ENCODE measurements at regions not wholly inside any gene's neighbourhood (a gene's known extent, or its start where the extent isn't known, plus 50 kb on each side); places are given as distances from the start of the nearest gene placed in this dataset.

DNA sequence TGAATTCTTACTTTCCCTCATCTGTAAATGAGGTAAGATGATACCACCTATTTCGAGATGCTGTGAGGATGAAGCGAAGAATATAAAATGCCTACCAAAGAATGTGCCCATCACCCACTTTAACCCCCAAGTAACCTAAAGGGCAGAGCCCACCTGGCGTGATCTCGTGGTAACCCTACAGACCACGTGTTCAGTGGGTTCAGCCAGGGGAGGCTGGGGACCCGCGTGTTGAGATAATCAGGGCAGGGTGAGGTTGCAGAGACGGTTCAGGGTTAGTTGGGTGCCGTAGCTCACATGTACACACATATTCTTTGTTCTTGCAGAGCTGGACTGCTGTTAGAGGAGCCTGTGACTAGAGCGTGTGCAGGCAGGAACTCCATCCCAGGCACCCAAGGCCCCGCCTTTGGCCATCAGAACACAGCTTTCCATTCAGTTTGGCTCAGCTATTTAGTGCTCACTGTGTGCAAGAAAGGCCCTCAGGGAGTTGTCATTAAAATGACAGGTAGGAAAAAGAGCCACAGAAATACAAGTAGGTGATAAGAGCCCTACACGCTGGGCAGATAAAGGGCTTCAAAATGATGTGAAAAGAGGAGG is 56.5 kb upstream of the HAND1 start:
- ATAC-seq: no peak
- TF ChIP-seq, protein P1, sequence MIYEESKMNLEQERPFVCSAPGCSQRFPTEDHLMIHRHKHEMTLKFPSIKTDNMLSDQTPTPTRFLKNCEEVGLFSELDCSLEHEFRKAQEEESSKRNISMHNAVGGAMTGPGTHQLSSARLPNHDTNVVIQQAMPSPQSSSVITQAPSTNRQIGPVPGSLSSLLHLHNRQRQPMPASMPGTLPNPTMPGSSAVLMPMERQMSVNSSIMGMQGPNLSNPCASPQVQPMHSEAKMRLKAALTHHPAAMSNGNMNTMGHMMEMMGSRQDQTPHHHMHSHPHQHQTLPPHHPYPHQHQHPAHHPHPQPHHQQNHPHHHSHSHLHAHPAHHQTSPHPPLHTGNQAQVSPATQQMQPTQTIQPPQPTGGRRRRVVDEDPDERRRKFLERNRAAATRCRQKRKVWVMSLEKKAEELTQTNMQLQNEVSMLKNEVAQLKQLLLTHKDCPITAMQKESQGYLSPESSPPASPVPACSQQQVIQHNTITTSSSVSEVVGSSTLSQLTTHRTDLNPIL (CRISPR knock-in tag; IDR thresholded peaks at IDR 0.05; ENCODE audit: low read depth): no peak
- TF ChIP-seq TCF4 (CRISPR knock-in tag; IDR thresholded peaks at IDR 0.05; ENCODE audit: borderline replicate concordance): no peak
- TF ChIP-seq ESRRG (CRISPR knock-in tag; IDR thresholded peaks at IDR 0.05): no peak
- no peak for TF ChIP-seq ARNTL (CRISPR knock-in tag; IDR thresholded peaks at IDR 0.05; ENCODE audit: borderline replicate concordance, low read depth)
- no peak for TF ChIP-seq SNAI2 (CRISPR knock-in tag; IDR thresholded peaks at IDR 0.05)
- TF ChIP-seq, protein P2, sequence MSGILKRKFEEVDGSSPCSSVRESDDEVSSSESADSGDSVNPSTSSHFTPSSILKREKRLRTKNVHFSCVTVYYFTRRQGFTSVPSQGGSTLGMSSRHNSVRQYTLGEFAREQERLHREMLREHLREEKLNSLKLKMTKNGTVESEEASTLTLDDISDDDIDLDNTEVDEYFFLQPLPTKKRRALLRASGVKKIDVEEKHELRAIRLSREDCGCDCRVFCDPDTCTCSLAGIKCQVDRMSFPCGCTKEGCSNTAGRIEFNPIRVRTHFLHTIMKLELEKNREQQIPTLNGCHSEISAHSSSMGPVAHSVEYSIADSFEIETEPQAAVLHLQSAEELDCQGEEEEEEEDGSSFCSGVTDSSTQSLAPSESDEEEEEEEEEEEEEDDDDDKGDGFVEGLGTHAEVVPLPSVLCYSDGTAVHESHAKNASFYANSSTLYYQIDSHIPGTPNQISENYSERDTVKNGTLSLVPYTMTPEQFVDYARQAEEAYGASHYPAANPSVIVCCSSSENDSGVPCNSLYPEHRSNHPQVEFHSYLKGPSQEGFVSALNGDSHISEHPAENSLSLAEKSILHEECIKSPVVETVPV (CRISPR knock-in tag; IDR thresholded peaks at IDR 0.05): no peak
- no peak for TF ChIP-seq OSR1 (CRISPR knock-in tag; IDR thresholded peaks at IDR 0.05)
- no peak for TF ChIP-seq CSDC2 (CRISPR knock-in tag; IDR thresholded peaks at IDR 0.05)
- TF ChIP-seq ZFP3 (CRISPR knock-in tag; IDR thresholded peaks at IDR 0.05): no peak
- TF ChIP-seq ZNF70 (CRISPR knock-in tag; IDR thresholded peaks at IDR 0.05): no peak
- no peak for TF ChIP-seq ZNF565 (CRISPR knock-in tag; conservative IDR thresholded peaks at IDR 0.05; ENCODE audit: low read depth)
- no peak for TF ChIP-seq TOX (CRISPR knock-in tag; IDR thresholded peaks at IDR 0.05; ENCODE audit: borderline replicate concordance)
- TF ChIP-seq, protein P3, sequence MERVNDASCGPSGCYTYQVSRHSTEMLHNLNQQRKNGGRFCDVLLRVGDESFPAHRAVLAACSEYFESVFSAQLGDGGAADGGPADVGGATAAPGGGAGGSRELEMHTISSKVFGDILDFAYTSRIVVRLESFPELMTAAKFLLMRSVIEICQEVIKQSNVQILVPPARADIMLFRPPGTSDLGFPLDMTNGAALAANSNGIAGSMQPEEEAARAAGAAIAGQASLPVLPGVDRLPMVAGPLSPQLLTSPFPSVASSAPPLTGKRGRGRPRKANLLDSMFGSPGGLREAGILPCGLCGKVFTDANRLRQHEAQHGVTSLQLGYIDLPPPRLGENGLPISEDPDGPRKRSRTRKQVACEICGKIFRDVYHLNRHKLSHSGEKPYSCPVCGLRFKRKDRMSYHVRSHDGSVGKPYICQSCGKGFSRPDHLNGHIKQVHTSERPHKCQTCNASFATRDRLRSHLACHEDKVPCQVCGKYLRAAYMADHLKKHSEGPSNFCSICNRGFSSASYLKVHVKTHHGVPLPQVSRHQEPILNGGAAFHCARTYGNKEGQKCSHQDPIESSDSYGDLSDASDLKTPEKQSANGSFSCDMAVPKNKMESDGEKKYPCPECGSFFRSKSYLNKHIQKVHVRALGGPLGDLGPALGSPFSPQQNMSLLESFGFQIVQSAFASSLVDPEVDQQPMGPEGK (CRISPR knock-in tag; IDR thresholded peaks at IDR 0.05; ENCODE audit: borderline replicate concordance): no peak

DNA sequence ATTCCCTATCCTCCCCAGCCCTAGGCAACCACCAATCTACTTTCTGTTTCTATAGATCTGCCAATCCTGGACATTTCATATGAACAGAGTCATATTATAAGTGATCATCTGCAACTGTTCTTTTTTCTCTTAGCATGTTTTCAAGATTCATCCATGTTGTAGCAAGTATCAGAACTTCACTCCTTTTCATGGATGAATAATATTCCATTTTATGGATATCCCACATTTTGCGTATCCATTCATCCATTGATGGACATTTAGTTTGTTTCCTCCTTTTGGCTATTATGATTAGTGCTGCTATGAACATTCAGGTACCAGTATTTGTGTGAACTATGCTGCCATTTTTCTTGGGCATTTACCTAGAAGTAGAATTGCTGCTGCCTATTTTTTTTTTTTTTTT is 51.3 kb upstream of the HAND1 start:
- ATAC-seq: no peak
- TF ChIP-seq BACH2 (CRISPR knock-in tag; IDR thresholded peaks at IDR 0.05; ENCODE audit: borderline replicate concordance): no peak
- TF ChIP-seq ESRRG (CRISPR knock-in tag; IDR thresholded peaks at IDR 0.05): no peak
- TF ChIP-seq ISL1 (CRISPR knock-in tag; IDR thresholded peaks at IDR 0.05): no peak
- TF ChIP-seq GLIS3 (CRISPR knock-in tag; IDR thresholded peaks at IDR 0.05): no peak
- TF ChIP-seq, protein P3 (CRISPR knock-in tag; IDR thresholded peaks at IDR 0.05; ENCODE audit: borderline replicate concordance): no peak
- no peak for TF ChIP-seq ZC3H10 (CRISPR knock-in tag; IDR thresholded peaks at IDR 0.05)
- TF ChIP-seq ZNF565 (CRISPR knock-in tag; conservative IDR thresholded peaks at IDR 0.05; ENCODE audit: low read depth): no peak
- TF ChIP-seq ZNF8 (CRISPR knock-in tag; IDR thresholded peaks at IDR 0.05): no peak
- TF ChIP-seq, protein P4, sequence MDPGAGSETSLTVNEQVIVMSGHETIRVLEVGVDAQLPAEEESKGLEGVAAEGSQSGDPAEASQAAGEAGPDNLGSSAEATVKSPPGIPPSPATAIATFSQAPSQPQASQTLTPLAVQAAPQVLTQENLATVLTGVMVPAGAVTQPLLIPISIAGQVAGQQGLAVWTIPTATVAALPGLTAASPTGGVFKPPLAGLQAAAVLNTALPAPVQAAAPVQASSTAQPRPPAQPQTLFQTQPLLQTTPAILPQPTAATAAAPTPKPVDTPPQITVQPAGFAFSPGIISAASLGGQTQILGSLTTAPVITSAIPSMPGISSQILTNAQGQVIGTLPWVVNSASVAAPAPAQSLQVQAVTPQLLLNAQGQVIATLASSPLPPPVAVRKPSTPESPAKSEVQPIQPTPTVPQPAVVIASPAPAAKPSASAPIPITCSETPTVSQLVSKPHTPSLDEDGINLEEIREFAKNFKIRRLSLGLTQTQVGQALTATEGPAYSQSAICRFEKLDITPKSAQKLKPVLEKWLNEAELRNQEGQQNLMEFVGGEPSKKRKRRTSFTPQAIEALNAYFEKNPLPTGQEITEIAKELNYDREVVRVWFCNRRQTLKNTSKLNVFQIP (CRISPR knock-in tag; IDR thresholded peaks at IDR 0.05; ENCODE audit: borderline replicate concordance, low read depth): no peak
- no peak for TF ChIP-seq RARB (CRISPR knock-in tag; IDR thresholded peaks at IDR 0.05)
- TF ChIP-seq OSR1 (CRISPR knock-in tag; IDR thresholded peaks at IDR 0.05): no peak
- TF ChIP-seq, protein P1 (CRISPR knock-in tag; IDR thresholded peaks at IDR 0.05; ENCODE audit: low read depth): no peak
- TF ChIP-seq CSDC2 (CRISPR knock-in tag; IDR thresholded peaks at IDR 0.05): no peak
- TF ChIP-seq PPARA (CRISPR knock-in tag; IDR thresholded peaks at IDR 0.05; ENCODE audit: borderline replicate concordance): no peak
- no peak for TF ChIP-seq ARNTL (CRISPR knock-in tag; IDR thresholded peaks at IDR 0.05; ENCODE audit: borderline replicate concordance, low read depth)
- TF ChIP-seq ZFP3 (CRISPR knock-in tag; IDR thresholded peaks at IDR 0.05): no peak
- TF ChIP-seq ZFP30 (CRISPR knock-in tag; IDR thresholded peaks at IDR 0.05): no peak
